OCI-LY7 (cell line): ENCODE measurements at regions not wholly inside any gene's neighbourhood (a gene's known extent, or its start where the extent isn't known, plus 50 kb on each side); places are given as distances from the start of the nearest gene placed in this dataset.

Experiments used
- BruUV-seq: library from RNA; stranded (reverse); fragments of 400-500 nt; replicated peaks from 2 replicates; lab custom pipeline; 2021; lab: Mats Ljungman, UMichigan
- CTCF ChIA-PET: fragments of 300-600 bp; sonication (Branson Sonifier 250); formaldehyde crosslinking; loops from one replicate; lab custom pipeline; 2022; ENCODE audit warnings: antibody characterized with exemption; ENCODE audit not compliant: unreplicated experiment; lab: Charles Lee
- POLR2A ChIA-PET: fragments of 300-600 bp; sonication (Branson Sonifier 250); formaldehyde crosslinking; loops from one replicate; lab custom pipeline; 2022; ENCODE audit warnings: antibody characterized with exemption; lab: Charles Lee
- DNase-seq: peaks from one replicate; pipeline ENCODE4 v3.0.0-alpha.2; 2015; ENCODE audit warnings: low spot score
- H2AFZ ChIP-seq: fragments of 200-600 bp; sonication (generic), shearing (Covaris generic); 2 replicates; pipeline ENCODE4 v1.6.1; 2014; ENCODE audit warnings: mild to moderate bottlenecking, antibody characterized with exemption, low read length, moderate library complexity
- H3K27ac ChIP-seq: fragments of 200-600 bp; sonication (generic); 2 replicates; pipeline ENCODE4 v1.5.1; 2014; ENCODE audit warnings: mixed run types, low read depth, mild to moderate bottlenecking, moderate library complexity, low read length, inconsistent platforms; ENCODE audit not compliant: poor library complexity, severe bottlenecking
- H3K36me3 ChIP-seq: fragments of 200-600 bp; sonication (generic); 2 replicates; pipeline ENCODE4 v1.6.1; 2014; ENCODE audit warnings: mild to moderate bottlenecking, antibody characterized with exemption, low read length, moderate library complexity, mixed read lengths; ENCODE audit not compliant: insufficient read depth
- H3K4me1 ChIP-seq: fragments of 200-600 bp; sonication (generic); 2 replicates; pipeline ENCODE4 v1.5.1; 2014; ENCODE audit warnings: mild to moderate bottlenecking, low read length; ENCODE audit not compliant: insufficient read depth, poor library complexity, severe bottlenecking
- H3K4me2 ChIP-seq: fragments of 200-600 bp; sonication (generic); 2 replicates; pipeline ENCODE4 v1.6.1; 2014; ENCODE audit warnings: mild to moderate bottlenecking, low read length
- H3K4me3 ChIP-seq: fragments of 200-600 bp; sonication (generic); 2 replicates; pipeline ENCODE4 v1.5.1; 2014; ENCODE audit warnings: mild to moderate bottlenecking, low read depth, low read length; ENCODE audit not compliant: poor library complexity, severe bottlenecking
- H3K79me2 ChIP-seq: fragments of 200-600 bp; sonication (generic); 2 replicates; pipeline ENCODE4 v1.6.1; 2016; ENCODE audit warnings: low read depth, mild to moderate bottlenecking, low read length, moderate library complexity, mixed read lengths; ENCODE audit not compliant: insufficient read depth
- H3K9me2 ChIP-seq: fragments of 200-600 bp; sonication (generic); 2 replicates; pipeline ENCODE4 v1.6.1; 2016; ENCODE audit warnings: mild to moderate bottlenecking, low read length, mixed read lengths; ENCODE audit not compliant: insufficient read depth
- H3K9me3 ChIP-seq: fragments of 200-600 bp; sonication (generic); 2 replicates; pipeline ENCODE4 v1.6.1; 2014; ENCODE audit warnings: mild to moderate bottlenecking, mixed run types, low read length, mixed read lengths
- H4K20me1 ChIP-seq: fragments of 200-600 bp; sonication (generic); 2 replicates; pipeline ENCODE4 v1.6.1; 2014; ENCODE audit warnings: mild to moderate bottlenecking, antibody characterized with exemption, low read length, moderate library complexity, mixed read lengths; ENCODE audit not compliant: insufficient read depth
- EZH2phosphoT487 ChIP-seq: fragments of 200-600 bp; sonication (generic); IDR thresholded peaks from 2 replicates; pipeline ENCODE4 v1.6.1; 2018; ENCODE audit warnings: low read depth, borderline replicate concordance, mild to moderate bottlenecking, mixed run types, antibody characterized with exemption, low read length, moderate library complexity, mixed read lengths
- intact Hi-C: fragments of 100-400 bp; cut with micrococcal nuclease; formaldehyde crosslinking; loops from one replicate; pipeline ENCODE4 v1.10.0; 2022; ENCODE audit not compliant: unreplicated experiment
- TF ChIP-seq, protein P1 (sequence below): fragments of 200-600 bp; sonication (generic); conservative IDR thresholded peaks from 2 replicates; pipeline ENCODE4 v1.5.1; 2014; ENCODE audit warnings: mild to moderate bottlenecking, antibody characterized with exemption, low read length, moderate library complexity, mixed read lengths

DNA sequence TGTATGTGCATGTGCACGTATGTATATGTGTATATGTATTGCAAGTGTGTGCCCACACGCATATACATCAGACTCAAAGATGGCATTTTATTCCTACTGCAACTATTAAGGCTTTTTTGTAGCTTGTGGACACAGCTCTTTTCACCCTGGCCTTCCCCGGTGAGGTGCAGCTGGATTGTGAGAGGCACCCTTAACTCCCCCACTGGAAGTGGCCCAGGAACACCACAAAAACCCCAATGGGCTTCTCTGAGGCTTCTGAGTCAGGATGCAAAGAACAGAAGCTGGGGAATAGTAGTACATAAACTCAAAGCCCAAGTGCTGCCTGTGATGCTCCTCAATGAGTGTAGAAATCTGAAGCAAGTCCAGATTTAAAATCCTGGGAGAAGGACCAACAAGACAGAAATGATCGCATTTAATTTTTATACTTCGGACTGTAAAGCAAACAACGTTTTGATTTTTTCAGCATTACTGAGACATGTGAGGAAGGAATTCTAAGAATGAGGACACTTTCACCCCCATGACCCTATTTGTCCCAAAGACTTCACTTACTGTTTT, 369.2 kb upstream of the MGMT start:
- H3K79me2 ChIP-seq: no peaks in the 10 kb centered on the region
- BruUV-seq: no TSS peak
- H3K4me1 ChIP-seq: no peaks in the 10 kb centered on the region
- no peak for DNase-seq
- H2AFZ ChIP-seq: no peak overlapping the region
- CTCF ChIA-PET: no interaction called here
- TF ChIP-seq, protein P1, sequence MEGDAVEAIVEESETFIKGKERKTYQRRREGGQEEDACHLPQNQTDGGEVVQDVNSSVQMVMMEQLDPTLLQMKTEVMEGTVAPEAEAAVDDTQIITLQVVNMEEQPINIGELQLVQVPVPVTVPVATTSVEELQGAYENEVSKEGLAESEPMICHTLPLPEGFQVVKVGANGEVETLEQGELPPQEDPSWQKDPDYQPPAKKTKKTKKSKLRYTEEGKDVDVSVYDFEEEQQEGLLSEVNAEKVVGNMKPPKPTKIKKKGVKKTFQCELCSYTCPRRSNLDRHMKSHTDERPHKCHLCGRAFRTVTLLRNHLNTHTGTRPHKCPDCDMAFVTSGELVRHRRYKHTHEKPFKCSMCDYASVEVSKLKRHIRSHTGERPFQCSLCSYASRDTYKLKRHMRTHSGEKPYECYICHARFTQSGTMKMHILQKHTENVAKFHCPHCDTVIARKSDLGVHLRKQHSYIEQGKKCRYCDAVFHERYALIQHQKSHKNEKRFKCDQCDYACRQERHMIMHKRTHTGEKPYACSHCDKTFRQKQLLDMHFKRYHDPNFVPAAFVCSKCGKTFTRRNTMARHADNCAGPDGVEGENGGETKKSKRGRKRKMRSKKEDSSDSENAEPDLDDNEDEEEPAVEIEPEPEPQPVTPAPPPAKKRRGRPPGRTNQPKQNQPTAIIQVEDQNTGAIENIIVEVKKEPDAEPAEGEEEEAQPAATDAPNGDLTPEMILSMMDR: no peak
- TF ChIP-seq EZH2phosphoT487: no peak
- no peak overlapping the region for H3K4me3 ChIP-seq
- intact Hi-C loops: no loop called here
- no peak overlapping the region for H3K27ac ChIP-seq
- H3K9me2 ChIP-seq: no peaks in the 10 kb centered on the region
- no peaks in the 10 kb centered on the region for H3K9me3 ChIP-seq
- POLR2A ChIA-PET: no interaction called here
- H3K4me2 ChIP-seq: no peak overlapping the region
- no peaks in the 10 kb centered on the region for H3K36me3 ChIP-seq
- no peaks in the 10 kb centered on the region for H4K20me1 ChIP-seq

DNA sequence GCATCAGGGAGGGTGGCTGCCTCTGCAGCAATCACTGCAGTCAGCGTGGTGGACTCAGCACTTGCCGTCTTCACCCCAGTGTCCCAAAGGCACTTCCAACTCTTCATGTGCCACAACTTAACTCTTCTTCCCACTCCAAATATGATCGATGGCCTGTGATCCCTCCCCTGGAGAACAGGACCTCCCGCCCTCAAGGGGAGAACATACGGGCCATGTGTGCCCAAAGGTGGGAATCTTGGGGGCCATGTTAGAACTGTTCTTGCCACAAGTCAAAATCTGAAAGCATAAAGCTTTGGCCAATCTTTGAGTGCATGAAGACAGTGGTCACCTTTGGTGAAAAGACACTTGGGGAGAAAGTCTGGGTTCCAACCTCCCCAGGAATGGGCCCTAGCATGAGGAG, 368.5 kb upstream of the MGMT start:
- Histone ChIP-seq H3K4me3 (no peak overlapping the region), H3K9me3 (no peaks in the 10 kb centered on the region), H4K20me1 (no peaks in the 10 kb centered on the region), H3K79me2 (no peaks in the 10 kb centered on the region), H3K9me2 (no peaks in the 10 kb centered on the region), H3K36me3 (no peaks in the 10 kb centered on the region), H2AFZ (no peak overlapping the region), H3K27ac (no peak overlapping the region), H3K4me2 (no peak overlapping the region), H3K4me1 (no peaks in the 10 kb centered on the region)
- DNase-seq: no peak
- no TSS peak for BruUV-seq
- intact Hi-C loops: no loop called here
- CTCF ChIA-PET: no interaction called here
- TF ChIP-seq EZH2phosphoT487: no peak
- TF ChIP-seq, protein P1: no peak
- POLR2A ChIA-PET: no interaction called here

DNA sequence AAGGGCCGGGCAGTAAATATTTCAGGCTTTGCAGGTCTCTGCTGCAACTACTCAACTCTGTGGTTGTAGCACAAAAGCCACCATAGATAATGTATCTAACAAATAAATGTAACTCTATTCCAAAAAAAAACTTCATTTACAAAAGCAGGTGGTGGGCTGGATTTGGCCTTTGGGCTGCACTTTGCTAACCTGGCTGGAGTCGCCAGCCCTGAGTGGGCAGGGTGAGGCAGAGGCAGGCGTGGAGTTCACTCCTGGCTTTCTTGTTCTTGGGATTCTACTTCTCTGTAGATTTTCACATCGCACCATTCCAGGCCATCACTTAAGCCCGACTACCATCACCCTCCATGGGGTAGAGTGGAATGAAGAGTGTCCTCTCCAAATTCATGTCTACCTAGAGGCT, 367.6 kb upstream of the MGMT start:
- Histone ChIP-seq H3K36me3 (no peaks in the 10 kb centered on the region), H3K4me1 (no peaks in the 10 kb centered on the region), H3K79me2 (no peaks in the 10 kb centered on the region), H2AFZ (no peak overlapping the region), H3K27ac (no peak overlapping the region), H3K9me3 (no peaks in the 10 kb centered on the region), H4K20me1 (no peaks in the 10 kb centered on the region), H3K4me3 (no peak overlapping the region), H3K4me2 (no peak overlapping the region), H3K9me2 (no peaks in the 10 kb centered on the region)
- POLR2A ChIA-PET: no interaction called here
- TF ChIP-seq, protein P1: no peak
- no peak for TF ChIP-seq EZH2phosphoT487
- intact Hi-C loops: no loop called here
- no peak for DNase-seq
- CTCF ChIA-PET: no interaction called here
- BruUV-seq: no TSS peak
